Fibroblast of upper back skin (primary cell): ENCODE measurements at regions not wholly inside any gene's neighbourhood (a gene's known extent, or its start where the extent isn't known, plus 50 kb on each side); places are given as distances from the start of the nearest gene placed in this dataset.

Source experiments
- DNase-seq: peaks from one replicate; pipeline ENCODE4 v3.0.0-alpha.2; 2013

DNA sequence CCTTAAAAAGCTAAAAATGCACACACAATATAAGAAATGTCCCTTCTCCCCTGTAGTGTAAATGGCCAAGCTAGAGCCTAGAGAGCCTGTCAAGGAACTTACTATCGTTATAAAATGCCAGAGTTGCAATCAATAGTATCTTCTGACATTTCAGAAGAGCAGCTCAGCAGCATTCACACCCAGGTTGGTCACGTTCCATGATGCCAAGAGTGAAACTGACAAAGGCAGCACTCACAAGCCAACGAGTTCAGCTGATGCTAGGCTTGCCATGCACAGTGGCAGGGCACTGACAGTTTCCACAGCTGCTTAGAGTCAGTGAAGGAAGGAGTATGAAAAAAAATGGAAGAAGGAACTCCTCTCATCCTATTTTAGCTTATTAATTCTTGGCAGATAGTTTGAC is 331.4 kb upstream of the CCDC54 start:
- no peak for DNase-seq

DNA sequence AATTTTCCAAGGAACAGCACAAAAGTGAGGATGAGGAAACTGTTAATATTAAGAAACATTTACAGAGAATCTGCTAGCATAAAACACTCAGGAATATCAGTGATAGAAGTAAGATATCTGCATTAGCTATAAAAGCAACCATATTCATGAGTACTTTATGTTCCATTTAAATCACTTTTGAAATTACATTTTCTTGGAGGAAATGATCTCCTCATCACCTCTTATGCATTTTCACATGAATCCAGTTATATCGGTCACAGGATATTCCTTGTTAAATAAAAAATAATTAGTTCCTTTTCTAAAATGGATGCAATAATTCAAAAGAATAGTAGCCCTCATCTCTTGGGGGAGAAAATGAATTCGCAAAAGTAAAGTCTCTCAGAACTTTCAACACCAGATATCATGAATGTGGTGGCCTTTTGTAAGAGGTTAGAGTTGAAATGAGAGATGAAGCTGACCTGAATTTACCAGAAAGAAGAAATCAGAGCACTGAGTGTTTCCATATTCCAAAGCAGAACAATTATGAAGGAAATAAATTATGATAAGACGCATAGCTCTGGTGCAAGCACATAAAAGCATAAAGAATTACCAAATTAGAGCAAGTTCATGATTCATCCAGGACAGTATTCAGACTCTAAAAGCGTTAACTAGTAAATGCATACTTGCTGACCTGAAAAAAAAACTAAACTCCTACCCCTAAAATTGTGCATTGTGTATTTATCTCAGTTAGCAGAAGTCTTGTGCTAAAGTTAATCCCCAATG is 321.9 kb upstream of the CCDC54 start:
- no peak for DNase-seq

DNA sequence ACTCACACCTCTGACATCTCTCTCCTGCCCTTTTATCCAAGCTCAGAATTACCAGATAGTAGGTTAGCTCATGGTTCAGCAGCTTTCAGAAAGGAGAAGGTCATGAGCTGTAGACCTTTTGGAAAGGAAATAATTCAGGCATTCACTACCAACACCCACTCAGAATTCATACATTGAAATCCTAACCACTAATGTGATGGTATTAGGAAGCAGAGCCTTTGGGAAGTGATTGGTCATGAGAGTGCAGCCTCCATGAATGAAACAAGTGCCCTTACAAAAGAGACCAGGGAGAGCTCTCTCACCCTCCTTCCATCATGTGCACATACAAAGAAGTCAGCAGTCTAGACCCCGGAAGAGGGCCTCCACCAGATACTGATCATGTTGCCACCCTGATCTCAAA is 315.8 kb upstream of the CCDC54 start:
- no peak for DNase-seq

DNA sequence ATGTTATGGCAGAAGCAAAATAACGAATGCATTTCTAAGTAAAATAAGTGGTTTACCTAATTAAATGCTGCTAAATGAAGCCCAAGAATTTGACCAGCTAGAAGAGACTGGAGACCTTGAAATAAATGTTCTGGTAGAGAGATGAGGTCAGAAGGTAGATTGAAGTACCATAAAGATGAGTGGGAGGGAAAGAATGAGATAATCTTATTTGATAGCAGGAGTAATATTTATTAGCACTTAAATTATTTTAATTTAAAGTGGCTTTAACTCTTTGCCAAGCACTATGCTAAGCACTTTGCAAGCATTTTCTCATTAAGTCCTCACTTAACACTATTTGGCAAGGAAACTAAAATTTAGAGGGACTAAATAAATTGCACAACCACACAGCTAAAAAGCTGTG is 314.9 kb upstream of the CCDC54 start:
- DNase-seq: no peak

GRCh38 chr3:107062787-107063186 is 314.5 kb upstream of the CCDC54 start:
- DNase-seq: peak; percentile 55

DNA sequence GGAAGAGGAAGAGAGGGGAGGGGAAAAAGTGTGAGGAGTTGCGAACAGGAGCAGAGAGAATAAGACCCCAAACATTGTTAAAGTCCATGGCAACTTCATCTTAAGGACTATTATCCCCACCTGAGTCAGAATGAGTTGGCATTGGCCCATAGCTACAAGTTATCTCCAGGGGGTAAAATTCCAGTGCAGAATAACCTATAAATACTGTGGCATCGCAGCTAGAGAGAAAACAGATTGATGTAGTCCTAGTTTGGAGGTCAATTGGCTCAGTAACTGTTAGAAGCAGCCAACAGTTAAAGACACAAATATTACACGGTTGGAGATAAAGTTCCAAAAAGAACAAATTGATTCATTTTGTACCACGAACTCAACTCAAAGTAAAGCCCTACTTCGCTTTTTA is 313.9 kb upstream of the CCDC54 start:
- peak; percentile 76 for DNase-seq

- DNase-seq: peak; percentile 87
These were observed 312.7 kb upstream of the CCDC54 start for GRCh38 chr3:107064405-107065060.

DNA sequence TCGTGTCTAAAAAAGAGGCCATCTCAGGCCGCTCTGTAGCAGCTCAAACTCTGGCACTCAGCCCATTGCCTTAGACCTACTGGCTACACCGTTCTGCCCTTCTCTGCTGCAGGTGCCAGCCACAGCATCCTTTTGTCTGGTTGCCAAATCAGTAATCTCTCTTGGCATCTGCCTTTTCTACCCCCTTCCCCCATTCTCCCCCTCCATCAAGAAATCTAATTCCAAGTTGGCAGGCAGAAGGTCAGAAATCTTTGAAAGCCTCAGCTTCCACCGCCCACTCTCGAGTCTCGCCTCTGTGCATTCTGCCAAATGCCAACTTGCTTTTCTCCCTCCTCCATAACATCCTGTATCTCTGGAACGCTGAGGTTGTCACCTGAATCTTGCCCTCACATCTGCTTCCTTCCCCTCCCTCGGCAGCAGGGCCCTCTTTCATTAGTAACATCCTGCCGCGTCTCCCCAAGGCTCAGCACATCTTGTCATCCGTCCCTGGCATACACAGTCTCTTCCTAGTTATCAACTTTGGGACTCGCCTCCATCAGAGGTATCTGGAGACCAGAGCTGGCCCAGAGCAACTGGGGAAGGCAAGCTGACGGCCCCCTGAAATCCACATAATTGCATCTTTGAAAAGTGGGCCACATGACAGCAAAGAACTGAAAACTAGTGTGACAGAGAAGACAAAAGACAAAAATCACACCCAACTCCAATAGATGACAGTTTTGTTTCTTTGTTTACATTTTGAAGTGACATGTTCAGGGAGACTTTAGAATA is 312.0 kb upstream of the CCDC54 start:
- DNase-seq: no peak

- no peak for DNase-seq
These were observed 309.8 kb upstream of the CCDC54 start for GRCh38 chr3:107067421-107067820.

- peak; percentile 97 for DNase-seq
These were observed 308.3 kb upstream of the CCDC54 start for GRCh38 chr3:107068980-107069379.

DNA sequence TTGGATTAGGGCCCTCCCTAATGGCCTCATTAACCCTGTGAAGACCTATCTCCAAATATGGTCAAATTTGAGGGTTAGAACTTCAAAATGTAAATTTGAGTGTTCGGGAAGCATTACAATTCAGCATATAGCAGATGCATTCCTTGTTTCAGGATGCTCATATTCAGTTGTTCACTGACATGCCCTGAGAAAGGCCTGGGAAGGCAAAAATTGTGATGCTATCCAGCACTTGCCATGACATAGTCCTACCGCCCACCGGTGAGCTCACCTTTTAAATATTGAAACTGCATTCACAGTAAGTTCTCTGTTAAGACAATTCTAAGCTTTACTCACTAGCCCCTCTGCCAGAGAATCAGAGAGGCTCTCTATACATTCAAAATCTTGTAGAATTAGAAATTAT is 300.3 kb upstream of the CCDC54 start:
- no peak for DNase-seq

DNA sequence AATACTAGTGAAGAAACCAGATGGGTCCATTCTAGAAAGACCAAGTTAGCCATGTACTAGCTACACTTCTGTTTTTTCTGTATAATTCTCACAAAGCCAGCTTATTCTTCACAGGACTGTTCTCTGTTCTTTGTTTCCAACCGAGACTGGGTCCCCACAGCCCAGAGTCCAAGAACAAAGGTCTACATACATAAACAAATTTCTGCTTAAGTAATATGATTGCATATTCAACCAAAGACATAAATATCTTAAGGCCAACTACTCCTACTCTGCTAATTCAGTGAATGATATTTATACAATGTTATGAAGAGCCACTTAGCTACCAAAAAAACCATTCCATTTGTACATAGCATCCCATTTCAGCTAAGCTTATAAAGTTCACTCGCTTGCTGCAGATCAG is 299.8 kb upstream of the CCDC54 start:
- DNase-seq: no peak

DNA sequence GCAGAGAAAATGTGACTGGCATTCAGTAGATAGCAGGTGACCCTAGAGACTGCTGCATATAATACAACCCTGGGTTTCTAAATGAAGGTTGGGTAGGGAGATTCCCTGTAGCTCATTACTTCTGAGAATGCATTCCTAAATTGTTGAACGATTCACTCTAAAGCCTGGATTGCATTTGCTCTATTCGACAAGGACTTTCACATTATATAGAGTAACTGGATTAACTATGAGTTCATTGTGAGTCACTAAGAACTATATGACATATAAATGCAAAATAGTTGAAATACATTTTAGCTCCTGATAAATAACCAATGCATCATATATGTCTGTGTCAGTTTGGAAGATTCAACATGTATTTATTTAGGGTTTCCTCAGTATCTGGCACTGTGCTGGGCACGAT is 294.7 kb upstream of the CCDC54 start:
- DNase-seq: peak; percentile 66

- peak; percentile 39 for DNase-seq
These were observed 292.0 kb upstream of the CCDC54 start for GRCh38 chr3:107085261-107085660.

DNA sequence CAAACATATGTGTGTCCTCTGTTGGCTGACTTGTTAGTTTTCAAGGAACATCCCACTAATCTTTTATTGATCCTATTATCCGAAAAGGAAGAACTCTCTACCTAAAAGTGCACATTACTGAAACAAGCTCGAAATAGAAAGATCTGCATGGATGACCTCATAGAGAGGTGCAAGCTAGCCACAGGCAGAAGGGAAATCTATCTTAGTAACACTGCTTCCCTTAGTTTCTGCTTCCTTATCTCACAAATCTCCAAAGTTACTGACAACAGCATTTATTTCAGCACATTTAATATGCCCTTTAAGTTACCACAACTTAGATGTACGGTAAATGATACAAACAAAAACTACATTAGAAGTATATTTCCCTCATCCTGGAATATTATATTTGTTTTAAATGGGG is 285.1 kb upstream of the CCDC54 start:
- no peak for DNase-seq

- no peak for DNase-seq
These were observed 278.4 kb upstream of the CCDC54 start for GRCh38 chr3:107098864-107099263.

GRCh38 chr3:107100137-107100536 is 277.1 kb upstream of the CCDC54 start:
- DNase-seq: no peak

GRCh38 chr3:107100573-107100972 is 276.7 kb upstream of the CCDC54 start:
- DNase-seq: no peak

DNA sequence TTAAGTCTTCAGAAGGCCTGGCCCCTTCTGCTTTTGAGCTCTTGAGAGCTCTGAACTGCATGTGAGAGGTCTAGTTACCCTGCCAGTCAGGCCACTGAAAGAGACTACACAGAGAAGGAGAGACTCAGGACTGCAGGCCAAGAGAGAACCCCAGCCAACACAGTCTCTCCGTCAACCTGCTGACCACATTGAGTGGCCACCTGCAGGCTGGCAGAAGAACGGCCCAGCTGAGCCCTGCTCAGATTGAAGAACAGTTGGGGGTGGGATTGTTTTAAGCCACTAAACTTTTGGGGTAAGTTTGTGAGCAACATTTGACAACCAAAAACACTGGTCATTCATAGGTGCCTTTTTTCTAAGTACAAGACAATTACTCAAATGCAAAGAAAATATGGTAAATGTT is 273.5 kb upstream of the CCDC54 start:
- no peak for DNase-seq

DNA sequence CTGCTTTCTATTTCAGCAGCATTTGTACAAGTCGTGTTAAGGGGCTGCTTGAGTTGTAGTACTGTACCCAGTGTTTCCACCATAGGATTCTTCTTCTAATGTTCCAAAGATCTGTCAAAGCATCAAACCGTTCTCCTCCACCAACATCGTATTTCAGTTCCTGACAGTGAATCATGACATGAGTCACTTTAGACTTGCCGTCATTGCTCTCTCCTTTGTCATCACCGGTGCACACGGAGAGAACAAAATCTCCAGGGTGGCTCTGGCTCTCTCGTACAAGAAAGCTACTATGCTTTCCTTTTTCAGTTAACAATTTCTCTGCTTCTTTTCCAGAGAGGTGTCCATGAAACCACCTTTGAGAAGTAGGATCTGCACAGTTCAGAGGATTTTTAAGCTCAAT is 270.9 kb upstream of the CCDC54 start:
- DNase-seq: peak; percentile 47

GRCh38 chr3:107106907-107107306 is 270.3 kb upstream of the CCDC54 start:
- DNase-seq: no peak

DNA sequence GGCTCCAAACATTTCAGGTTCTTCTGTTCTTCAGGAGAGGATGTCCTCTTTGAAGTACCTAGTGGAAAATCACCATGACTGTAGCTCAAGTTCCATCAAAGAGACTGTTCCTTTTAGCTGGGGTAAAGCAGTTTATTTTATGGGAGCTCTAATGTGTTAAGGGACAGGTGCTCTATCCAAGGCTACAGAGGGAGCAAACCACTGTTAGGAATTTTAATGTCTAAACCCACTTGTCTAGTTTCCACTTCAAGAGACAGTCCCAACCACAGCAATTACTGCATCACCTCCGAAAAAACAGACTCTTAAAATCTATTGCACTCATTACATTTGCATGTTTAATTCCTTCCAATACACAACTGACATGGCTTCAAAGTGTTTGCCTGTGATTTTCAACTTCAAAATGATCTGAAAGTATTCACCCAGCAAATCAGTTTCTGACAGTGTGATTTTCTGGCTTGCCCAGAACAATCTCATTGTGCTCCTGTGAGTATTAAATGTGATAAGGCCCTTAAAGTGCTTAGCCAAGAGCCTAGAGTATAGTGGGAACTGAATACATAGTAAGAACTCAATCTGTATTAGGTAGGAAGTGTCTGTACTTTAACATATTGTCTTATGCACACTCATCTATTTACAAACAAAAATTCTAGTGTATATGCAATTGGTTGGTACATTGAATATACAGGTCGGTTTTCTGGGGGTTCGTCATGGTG is 266.5 kb upstream of the CCDC54 start:
- no peak for DNase-seq

- no peak for DNase-seq
These were observed 265.4 kb upstream of the CCDC54 start for GRCh38 chr3:107111872-107112271.
